ENCODE measurements at regions not wholly inside any gene's neighbourhood (a gene's known extent, or its start where the extent isn't known, plus 50 kb on each side); places are given as distances from the start of the nearest gene placed in this dataset.

DNA sequence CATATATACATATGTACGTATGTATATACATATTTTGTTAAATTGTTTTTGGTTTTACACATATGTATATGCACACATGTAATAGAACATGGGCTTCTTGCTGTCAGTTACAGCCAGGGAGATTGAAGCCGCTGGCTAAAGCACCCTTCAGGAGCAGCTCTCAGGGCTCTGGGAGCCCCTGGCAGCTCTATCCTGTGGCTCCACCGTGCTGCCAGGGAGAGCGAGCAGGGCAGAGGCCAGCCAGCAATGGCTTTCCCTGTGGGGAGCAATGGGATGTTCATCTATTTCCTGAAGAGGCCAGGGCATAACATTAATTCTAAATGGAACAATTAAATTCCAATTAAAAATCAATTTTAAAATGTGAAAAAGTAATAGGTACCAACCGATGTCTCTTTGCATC lies 102.9 kb downstream of the PSMG1 start:
- Histone ChIP-seq H3K27me3 (replicated peaks; ENCODE audit: insufficient read depth, low read length) (peaks cover 4% of the 10 kb centered on the region; the same call in 1 of the 2 replicates), H3K4me1 (ENCODE audit: low read length) (no peaks in the 10 kb centered on the region), H3K9ac (ENCODE audit: low read length) (no peak overlapping the region), H3K79me2 (ENCODE audit: low read length) (no peaks in the 10 kb centered on the region), H3K36me3 (replicated peaks; ENCODE audit: insufficient read depth, low read length) (no peaks in the 10 kb centered on the region), H2AFZ (ENCODE audit: low read length) (no peak overlapping the region), H3K4me3 (ENCODE audit: low read length) (no peak overlapping the region), H3K9me2 (replicated peaks; ENCODE audit: insufficient read depth, low read length) (no peaks in the 10 kb centered on the region), H3K9me3 (replicated peaks; ENCODE audit: insufficient read depth, low read length) (no peaks in the 10 kb centered on the region), H3F3A (ENCODE audit: insufficient read depth, low read length) (no peaks in the 10 kb centered on the region), H4K20me1 (ENCODE audit: insufficient read depth, low read length) (no peaks in the 10 kb centered on the region), H3K27ac (ENCODE audit: low read length) (no peak overlapping the region), H3K4me2 (ENCODE audit: low read depth, low read length) (no peak overlapping the region)
- no peak for TF ChIP-seq EZH2phosphoT487 (IDR thresholded peaks at IDR 0.05; ENCODE audit: low read length)
- TF ChIP-seq, protein P1, sequence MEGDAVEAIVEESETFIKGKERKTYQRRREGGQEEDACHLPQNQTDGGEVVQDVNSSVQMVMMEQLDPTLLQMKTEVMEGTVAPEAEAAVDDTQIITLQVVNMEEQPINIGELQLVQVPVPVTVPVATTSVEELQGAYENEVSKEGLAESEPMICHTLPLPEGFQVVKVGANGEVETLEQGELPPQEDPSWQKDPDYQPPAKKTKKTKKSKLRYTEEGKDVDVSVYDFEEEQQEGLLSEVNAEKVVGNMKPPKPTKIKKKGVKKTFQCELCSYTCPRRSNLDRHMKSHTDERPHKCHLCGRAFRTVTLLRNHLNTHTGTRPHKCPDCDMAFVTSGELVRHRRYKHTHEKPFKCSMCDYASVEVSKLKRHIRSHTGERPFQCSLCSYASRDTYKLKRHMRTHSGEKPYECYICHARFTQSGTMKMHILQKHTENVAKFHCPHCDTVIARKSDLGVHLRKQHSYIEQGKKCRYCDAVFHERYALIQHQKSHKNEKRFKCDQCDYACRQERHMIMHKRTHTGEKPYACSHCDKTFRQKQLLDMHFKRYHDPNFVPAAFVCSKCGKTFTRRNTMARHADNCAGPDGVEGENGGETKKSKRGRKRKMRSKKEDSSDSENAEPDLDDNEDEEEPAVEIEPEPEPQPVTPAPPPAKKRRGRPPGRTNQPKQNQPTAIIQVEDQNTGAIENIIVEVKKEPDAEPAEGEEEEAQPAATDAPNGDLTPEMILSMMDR (IDR thresholded peaks at IDR 0.05; ENCODE audit: low read length), result no peak
- no peak for TF ChIP-seq EZH2 (optimal IDR thresholded peaks at IDR 0.05; ENCODE audit: low read depth, low read length)
- DNase-seq, result no peak

DNA sequence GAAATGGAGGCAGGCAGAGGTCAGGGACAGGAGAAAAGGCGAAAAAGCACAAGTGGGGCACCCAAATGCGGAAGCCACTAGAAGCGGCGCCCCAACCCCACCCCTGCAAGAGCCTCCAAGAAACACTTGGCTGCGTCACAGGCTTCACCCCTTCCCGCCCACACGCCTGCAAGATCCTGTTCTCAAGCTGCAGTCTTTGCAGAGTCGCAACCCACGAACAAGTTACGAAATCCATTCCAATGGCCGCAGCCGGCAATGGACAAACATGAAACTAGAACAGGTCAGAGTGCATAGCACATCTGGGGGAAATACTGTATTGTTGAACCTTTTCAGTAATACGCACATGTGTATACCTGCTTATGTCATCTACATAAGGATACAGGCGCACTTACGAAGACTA lies 103.6 kb downstream of the PSMG1 start:
- H3K4me1 ChIP-seq (ENCODE audit: low read length), result no peaks in the 10 kb centered on the region
- no peaks in the 10 kb centered on the region for H3K9me2 ChIP-seq (replicated peaks; ENCODE audit: insufficient read depth, low read length)
- H3K9me3 ChIP-seq (replicated peaks; ENCODE audit: insufficient read depth, low read length), result no peaks in the 10 kb centered on the region
- H3K4me2 ChIP-seq (ENCODE audit: low read depth, low read length), result no peak overlapping the region
- H3F3A ChIP-seq (ENCODE audit: insufficient read depth, low read length), result no peaks in the 10 kb centered on the region
- H3K4me3 ChIP-seq (ENCODE audit: low read length), result no peak overlapping the region
- no peaks in the 10 kb centered on the region for H3K36me3 ChIP-seq (replicated peaks; ENCODE audit: insufficient read depth, low read length)
- DNase-seq, result no peak
- no peaks in the 10 kb centered on the region for H4K20me1 ChIP-seq (ENCODE audit: insufficient read depth, low read length)
- H2AFZ ChIP-seq (ENCODE audit: low read length), result no peak overlapping the region
- peaks cover 4% of the 10 kb centered on the region; the same call in 1 of the 2 replicates for H3K27me3 ChIP-seq (replicated peaks; ENCODE audit: insufficient read depth, low read length)
- no peak overlapping the region for H3K9ac ChIP-seq (ENCODE audit: low read length)
- no peak overlapping the region for H3K27ac ChIP-seq (ENCODE audit: low read length)
- no peaks in the 10 kb centered on the region for H3K79me2 ChIP-seq (ENCODE audit: low read length)
- TF ChIP-seq EZH2phosphoT487 (IDR thresholded peaks at IDR 0.05; ENCODE audit: low read length), result no peak
- TF ChIP-seq, protein P1 (IDR thresholded peaks at IDR 0.05; ENCODE audit: low read length), result no peak
- TF ChIP-seq EZH2 (optimal IDR thresholded peaks at IDR 0.05; ENCODE audit: low read depth, low read length), result no peak

DNA sequence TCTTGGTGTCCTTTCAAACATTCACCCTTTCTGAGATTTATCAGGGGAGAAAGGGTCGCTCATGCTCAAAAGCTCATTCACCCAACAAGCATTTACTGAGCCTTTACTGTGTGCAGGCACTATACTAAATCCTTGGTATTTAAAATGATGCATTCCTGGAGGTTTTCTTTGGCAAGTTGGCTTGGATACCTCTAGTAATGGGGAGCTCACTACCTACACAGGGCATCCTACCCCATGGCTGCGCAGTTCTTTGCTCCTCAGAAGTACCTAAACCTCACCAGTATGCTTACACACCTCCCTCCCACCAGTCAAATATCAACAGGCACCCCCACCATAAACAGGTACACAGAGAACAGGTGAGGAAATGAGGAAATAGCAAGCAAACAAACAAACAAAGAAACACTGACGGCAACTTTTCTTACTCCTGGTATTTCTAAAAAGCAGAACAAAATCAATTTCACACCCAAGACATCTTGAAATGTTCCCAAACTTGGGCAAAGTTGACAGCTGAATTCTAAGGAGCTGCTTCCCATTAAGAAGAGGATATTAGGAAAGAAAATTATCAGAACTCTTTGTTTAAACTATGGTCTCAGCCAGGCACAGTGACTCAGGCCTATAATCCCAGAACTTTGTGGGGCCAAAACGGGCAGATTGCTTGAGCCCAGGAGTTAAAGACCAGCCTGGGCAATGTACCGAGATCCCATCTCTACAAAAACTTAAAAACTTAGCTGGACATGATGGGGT lies 104.8 kb downstream of the PSMG1 start:
- H4K20me1 ChIP-seq (ENCODE audit: insufficient read depth, low read length), result no peaks in the 10 kb centered on the region
- H3F3A ChIP-seq (ENCODE audit: insufficient read depth, low read length), result no peaks in the 10 kb centered on the region
- H3K9me3 ChIP-seq (replicated peaks; ENCODE audit: insufficient read depth, low read length), result no peaks in the 10 kb centered on the region
- H3K4me2 ChIP-seq (ENCODE audit: low read depth, low read length), result no peak overlapping the region
- H3K4me1 ChIP-seq (ENCODE audit: low read length), result no peaks in the 10 kb centered on the region
- no peaks in the 10 kb centered on the region for H3K9me2 ChIP-seq (replicated peaks; ENCODE audit: insufficient read depth, low read length)
- TF ChIP-seq EZH2 (optimal IDR thresholded peaks at IDR 0.05; ENCODE audit: low read depth, low read length) (no peak), EZH2phosphoT487 (IDR thresholded peaks at IDR 0.05; ENCODE audit: low read length) (no peak)
- TF ChIP-seq, protein P1 (IDR thresholded peaks at IDR 0.05; ENCODE audit: low read length), result no peak
- no peaks in the 10 kb centered on the region for H3K79me2 ChIP-seq (ENCODE audit: low read length)
- H3K9ac ChIP-seq (ENCODE audit: low read length), result no peak overlapping the region
- H3K27me3 ChIP-seq (replicated peaks; ENCODE audit: insufficient read depth, low read length), result peaks cover 4% of the 10 kb centered on the region; the same call in 1 of the 2 replicates
- no peak overlapping the region for H3K27ac ChIP-seq (ENCODE audit: low read length)
- H3K4me3 ChIP-seq (ENCODE audit: low read length), result no peak overlapping the region
- no peaks in the 10 kb centered on the region for H3K36me3 ChIP-seq (replicated peaks; ENCODE audit: insufficient read depth, low read length)
- no peak for DNase-seq
- H2AFZ ChIP-seq (ENCODE audit: low read length), result no peak overlapping the region

Measured in MM.1S (cell line).